ENCODE measurements at regions not wholly inside any gene's neighbourhood (a gene's known extent, or its start where the extent isn't known, plus 50 kb on each side); places are given as distances from the start of the nearest gene placed in this dataset.

GRCh38 chr14:42554091-42554490 lies 947.4 kb downstream of the LRFN5 start (continued):
- TF ChIP-seq TSHZ2 (CRISPR knock-in tag; IDR thresholded peaks at IDR 0.05), result no peak
- no peak for TF ChIP-seq OSR1 (CRISPR knock-in tag; IDR thresholded peaks at IDR 0.05)
- no peak for TF ChIP-seq GLIS3 (CRISPR knock-in tag; IDR thresholded peaks at IDR 0.05)
- TF ChIP-seq ZFP3 (CRISPR knock-in tag; IDR thresholded peaks at IDR 0.05), result no peak
- no peak for TF ChIP-seq ZNF70 (CRISPR knock-in tag; IDR thresholded peaks at IDR 0.05)

- ATAC-seq, result no peak
- TF ChIP-seq ZNF565 (CRISPR knock-in tag; conservative IDR thresholded peaks at IDR 0.05; ENCODE audit: low read depth) (no peak), SNAI2 (CRISPR knock-in tag; IDR thresholded peaks at IDR 0.05) (no peak), RARB (CRISPR knock-in tag; IDR thresholded peaks at IDR 0.05) (no peak), CSDC2 (CRISPR knock-in tag; IDR thresholded peaks at IDR 0.05) (no peak), BACH2 (CRISPR knock-in tag; IDR thresholded peaks at IDR 0.05; ENCODE audit: borderline replicate concordance) (no peak), TCF4 (CRISPR knock-in tag; IDR thresholded peaks at IDR 0.05; ENCODE audit: borderline replicate concordance) (no peak), CREB5 (CRISPR knock-in tag; IDR thresholded peaks at IDR 0.05; ENCODE audit: low read depth) (no peak), PATZ1 (CRISPR knock-in tag; IDR thresholded peaks at IDR 0.05; ENCODE audit: borderline replicate concordance) (no peak), CSRNP3 (CRISPR knock-in tag; IDR thresholded peaks at IDR 0.05) (no peak), ARNTL (CRISPR knock-in tag; IDR thresholded peaks at IDR 0.05; ENCODE audit: borderline replicate concordance, low read depth) (no peak), ESRRG (CRISPR knock-in tag; IDR thresholded peaks at IDR 0.05) (no peak), PPARA (CRISPR knock-in tag; IDR thresholded peaks at IDR 0.05; ENCODE audit: borderline replicate concordance) (no peak), TSHZ2 (CRISPR knock-in tag; IDR thresholded peaks at IDR 0.05) (no peak)
Measured at GRCh38 chr14:42550310-42550709, 943.6 kb downstream of the LRFN5 start.

GRCh38 chr14:42548349-42548748 lies 941.7 kb downstream of the LRFN5 start:
- ATAC-seq, result no peak
- TF ChIP-seq TSHZ2 (CRISPR knock-in tag; IDR thresholded peaks at IDR 0.05) (no peak), ZC3H10 (CRISPR knock-in tag; IDR thresholded peaks at IDR 0.05) (no peak), BACH2 (CRISPR knock-in tag; IDR thresholded peaks at IDR 0.05; ENCODE audit: borderline replicate concordance) (no peak), POU6F1 (CRISPR knock-in tag; IDR thresholded peaks at IDR 0.05; ENCODE audit: borderline replicate concordance, low read depth) (no peak), ZFP30 (CRISPR knock-in tag; IDR thresholded peaks at IDR 0.05) (no peak), TOX (CRISPR knock-in tag; IDR thresholded peaks at IDR 0.05; ENCODE audit: borderline replicate concordance) (no peak), ISL1 (CRISPR knock-in tag; IDR thresholded peaks at IDR 0.05) (no peak), PATZ1 (CRISPR knock-in tag; IDR thresholded peaks at IDR 0.05; ENCODE audit: borderline replicate concordance) (no peak), TCF4 (CRISPR knock-in tag; IDR thresholded peaks at IDR 0.05; ENCODE audit: borderline replicate concordance) (no peak)
